IMR-90 (cell line): ENCODE measurements at regions not wholly inside any gene's neighbourhood (a gene's known extent, or its start where the extent isn't known, plus 50 kb on each side); places are given as distances from the start of the nearest gene placed in this dataset.
"Not testable (repeated sequence)": the region's sequence is repeated elsewhere in the genome, so short reads cannot be mapped to it uniquely, and the experiment has no call there.

Experiments used
- ATAC-seq: fragments of 200-7000 bp; cut with Tn5 transposase; 2 replicates; pipeline ENCODE4 v1.9.1; 2020; ENCODE audit warnings: low read depth, mild to moderate bottlenecking, moderate library complexity
- BruUV-seq: library from RNA; stranded (reverse); fragments of 400-500 nt; replicated peaks from 2 replicates; lab custom pipeline; 2021; lab: Mats Ljungman, UMichigan
- CTCF ChIA-PET: fragments of 300-600 bp; formaldehyde crosslinking; extraction: SDS; loops from one replicate; lab custom pipeline; 2021; ENCODE audit warnings: antibody characterized with exemption; lab: Yijun Ruan, JAX
- POLR2A ChIA-PET: fragments of 300-600 bp; sonication (Branson Sonifier 250); formaldehyde crosslinking; loops from one replicate; lab custom pipeline; 2022; ENCODE audit warnings: antibody characterized with exemption; ENCODE audit not compliant: unreplicated experiment; lab: Charles Lee
- DNase-seq: peaks from one replicate; pipeline ENCODE4 v3.0.0; 2013
- H2AFZ ChIP-seq: replicated peaks from 2 replicates; pipeline ENCODE3; 2013; ENCODE audit warnings: low read length, mild to moderate bottlenecking; ENCODE audit not compliant: poor library complexity
- H2AK5ac ChIP-seq: 2 replicates; pipeline ENCODE4 v1.6.1; 2013; ENCODE audit warnings: low read depth, low read length, inconsistent platforms
- H2AK9ac ChIP-seq: replicated peaks from 2 replicates; pipeline ENCODE3; 2013; ENCODE audit warnings: mild to moderate bottlenecking, low read depth, low read length, moderate library complexity; ENCODE audit not compliant: poor library complexity
- H2BK120ac ChIP-seq: 2 replicates; pipeline ENCODE4 v1.6.1; 2013; ENCODE audit warnings: low read depth, low read length, inconsistent platforms
- H2BK15ac ChIP-seq: 3 replicates; pipeline ENCODE4 v1.6.1; 2013; ENCODE audit warnings: low read depth, low read length, inconsistent platforms
- H2BK20ac ChIP-seq: 2 replicates; pipeline ENCODE4 v1.6.1; 2013; ENCODE audit warnings: low read depth, mild to moderate bottlenecking, inconsistent platforms, low read length, moderate library complexity
- H2BK5ac ChIP-seq: 2 replicates; pipeline ENCODE4 v1.6.1; 2013; ENCODE audit warnings: mild to moderate bottlenecking, low read depth, low read length, inconsistent platforms; ENCODE audit not compliant: poor library complexity, severe bottlenecking
- H3K14ac ChIP-seq: replicated peaks from 2 replicates; pipeline ENCODE4 v1.6.1; 2013; ENCODE audit warnings: low read depth, low read length, inconsistent platforms
- H3K18ac ChIP-seq: 2 replicates; pipeline ENCODE4 v1.6.1; 2013; ENCODE audit warnings: low read depth, low read length, control low read depth
- H3K23ac ChIP-seq: 2 replicates; pipeline ENCODE4 v1.6.1; 2013; ENCODE audit warnings: low read depth, low read length, inconsistent platforms
- H3K27ac ChIP-seq: 2 replicates; pipeline ENCODE4 v1.5.1; 2013; ENCODE audit warnings: mild to moderate bottlenecking, control low read depth, low read length; ENCODE audit not compliant: insufficient read depth
- H3K27me3 ChIP-seq: 2 replicates; pipeline ENCODE4 v1.6.1; 2013; ENCODE audit warnings: low read length; ENCODE audit not compliant: control insufficient read depth, insufficient read depth
- H3K36me3 ChIP-seq: 2 replicates; pipeline ENCODE4 v1.6.1; 2013; ENCODE audit warnings: low read length, mixed read lengths; ENCODE audit not compliant: control insufficient read depth, insufficient read depth
- H3K4ac ChIP-seq: 2 replicates; pipeline ENCODE4 v1.6.1; 2013; ENCODE audit warnings: low read depth, low read length, inconsistent platforms
- H3K4me1 ChIP-seq: 2 replicates; pipeline ENCODE4 v1.6.1; 2013; ENCODE audit warnings: low read length, mixed read lengths; ENCODE audit not compliant: control insufficient read depth, insufficient read depth
- H3K4me2 ChIP-seq: 2 replicates; pipeline ENCODE4 v1.6.1; 2013; ENCODE audit warnings: low read depth, mild to moderate bottlenecking, control low read depth, low read length, moderate library complexity
- H3K4me3 ChIP-seq: 2 replicates; pipeline ENCODE4 v1.5.1; 2013; ENCODE audit warnings: low read depth, mild to moderate bottlenecking, control low read depth, low read length, moderate library complexity; ENCODE audit not compliant: insufficient read depth
- H3K56ac ChIP-seq: 2 replicates; pipeline ENCODE4 v1.6.1; 2013; ENCODE audit warnings: low read length, inconsistent platforms; ENCODE audit not compliant: insufficient read depth; ENCODE audit errors: extremely low read depth
- H3K79me1 ChIP-seq, 2 experiments: 2 replicates each; pipeline ENCODE4 v1.6.1; 2013; ENCODE audit warnings: low read length in 2 of 2, inconsistent platforms in 1 of 2, low read depth in 1 of 2
- H3K9ac ChIP-seq: 2 replicates; pipeline ENCODE4 v1.6.1; 2013; ENCODE audit warnings: low read depth, low read length, control low read depth
- H3K9me1 ChIP-seq: 2 replicates; pipeline ENCODE4 v1.6.1; 2013; ENCODE audit warnings: low read length, inconsistent platforms; ENCODE audit not compliant: insufficient read depth
- H3K9me3 ChIP-seq: 2 replicates; pipeline ENCODE4 v1.6.1; 2013; ENCODE audit warnings: low read length; ENCODE audit not compliant: control insufficient read depth, insufficient read depth
- H4K20me1 ChIP-seq: 2 replicates; pipeline ENCODE4 v1.6.1; 2013; ENCODE audit warnings: low read length, inconsistent platforms; ENCODE audit not compliant: insufficient read depth
- H4K5ac ChIP-seq: 2 replicates; pipeline ENCODE4 v1.6.1; 2013; ENCODE audit warnings: mild to moderate bottlenecking, low read depth, low read length, control low read depth
- H4K8ac ChIP-seq, 2 experiments: 2 replicates each; pipeline ENCODE4 v1.6.1; 2013; ENCODE audit warnings: low read depth in 2 of 2, low read length in 2 of 2, control low read depth in 1 of 2, inconsistent platforms in 1 of 2
- H4K91ac ChIP-seq: 2 replicates; pipeline ENCODE4 v1.6.1; 2013; ENCODE audit warnings: low read depth, low read length, inconsistent platforms; ENCODE audit not compliant: insufficient read depth
- WGBS, 2 experiments: methylation state at CpG; one replicate each; pipeline versions ENCODE4 v1.1.5 to v1.1.7; 2013; ENCODE audit warnings: missing lambda C conversion rate in 2 of 2; ENCODE audit not compliant: insufficient read length in 1 of 2; ENCODE audit errors: extremely low coverage in 2 of 2; 5-methylcytosine and 5-hydroxymethylcytosine counted together
- dilution Hi-C: fragments of 300-500 bp; cut with HindIII; formaldehyde crosslinking; loops from one replicate; pipeline ENCODE4 v1.14.3; 2018; ENCODE audit warnings: low sequenced_read_pairs; ENCODE audit not compliant: unreplicated experiment
- in situ Hi-C: fragments of 300-500 bp; cut with MboI; formaldehyde crosslinking; loops from 3 replicates; pipeline ENCODE4 v1.14.3; 2019; ENCODE audit warnings: low sequenced_read_pairs, inconsistent platforms, mixed read lengths
- intact Hi-C: fragments of 100-400 bp; cut with micrococcal nuclease; formaldehyde crosslinking; loops from 2 replicates; pipeline ENCODE4 v1.10.0; 2022

- POLR2A ChIA-PET, dilution Hi-C loops, H4K5ac ChIP-seq, H2AK9ac ChIP-seq, H3K4ac ChIP-seq, H3K4me3 ChIP-seq, H3K56ac ChIP-seq, H3K4me2 ChIP-seq, DNase-seq, H2BK20ac ChIP-seq, H3K9me1 ChIP-seq, H3K79me1 ChIP-seq, H3K14ac ChIP-seq, BruUV-seq, H3K23ac ChIP-seq, H2AK5ac ChIP-seq, H2BK15ac ChIP-seq, intact Hi-C loops, H2BK120ac ChIP-seq, H2BK5ac ChIP-seq, H3K27me3 ChIP-seq, H3K9me3 ChIP-seq, H3K27ac ChIP-seq, H4K8ac ChIP-seq, CTCF ChIA-PET, H3K36me3 ChIP-seq, in situ Hi-C loops, H4K20me1 ChIP-seq, H4K91ac ChIP-seq, H3K18ac ChIP-seq, H3K4me1 ChIP-seq, ATAC-seq, H3K9ac ChIP-seq, H2AFZ ChIP-seq: not testable (repeated sequence)
- WGBS, 2 experiments = no CpG with 5 or more reads among the region's 3 CpGs
Measured at GRCh38 chr19:34562344-34562743, 80.8 kb downstream of the WTIP start.
